Occipital lobe (tissue), 1 donor: ENCODE measurements at regions not wholly inside any gene's neighbourhood (a gene's known extent, or its start where the extent isn't known, plus 50 kb on each side); places are given as distances from the start of the nearest gene placed in this dataset.
"Not testable (repeated sequence)": the region's sequence is repeated elsewhere in the genome, so short reads cannot be mapped to it uniquely, and the experiment has no call there.

Experiments used
- DNase-seq: peaks from one replicate; lab custom pipeline; 2025; lab: John Stamatoyannopoulos, UW

GRCh38 chr15:99455789-99456160 is 110.0 kb upstream of the MEF2A start:
- no peak for DNase-seq

- no peak for DNase-seq
These were observed 101.6 kb upstream of the MEF2A start for GRCh38 chr15:99464137-99464536.

- DNase-seq, result no peak
These were observed 99.0 kb upstream of the MEF2A start for GRCh38 chr15:99466701-99467337.

GRCh38 chr15:99467338-99467720 is 98.5 kb upstream of the MEF2A start:
- DNase-seq, result no peak

GRCh38 chr15:99467853-99468464 is 97.8 kb upstream of the MEF2A start:
- DNase-seq, result no peak

GRCh38 chr15:99470204-99470603 is 95.6 kb upstream of the MEF2A start:
- not testable (repeated sequence) for DNase-seq

GRCh38 chr15:99472416-99473145 is 93.2 kb upstream of the MEF2A start:
- no peak for DNase-seq

- no peak for DNase-seq
These were observed 91.5 kb upstream of the MEF2A start for GRCh38 chr15:99473981-99474906.

- no peak for DNase-seq
These were observed 90.7 kb upstream of the MEF2A start for GRCh38 chr15:99474909-99475753.

GRCh38 chr15:99475754-99476412 is 89.9 kb upstream of the MEF2A start:
- DNase-seq, result no peak

- DNase-seq, result peak; percentile 64
These were observed 89.2 kb upstream of the MEF2A start for GRCh38 chr15:99476413-99477222.

- DNase-seq, result no peak
These were observed 87.9 kb upstream of the MEF2A start for GRCh38 chr15:99477791-99478471.

- DNase-seq, result no peak
These were observed 86.8 kb upstream of the MEF2A start for GRCh38 chr15:99478977-99479376.

- no peak for DNase-seq
These were observed 85.6 kb upstream of the MEF2A start for GRCh38 chr15:99480016-99480810.

GRCh38 chr15:99481113-99481950 is 84.5 kb upstream of the MEF2A start:
- no peak for DNase-seq

GRCh38 chr15:99481951-99482230 is 83.9 kb upstream of the MEF2A start:
- no peak for DNase-seq

GRCh38 chr15:99482993-99483392 is 82.8 kb upstream of the MEF2A start:
- DNase-seq, result no peak
